ENCODE measurements at regions not wholly inside any gene's neighbourhood (a gene's known extent, or its start where the extent isn't known, plus 50 kb on each side); places are given as distances from the start of the nearest gene placed in this dataset.
A peak's percentile ranks its signal among the peaks of the same experiment; 100 is the strongest.

GRCh38 chr5:30846171-30846570 is 347.3 kb upstream of the CDH6 start:
- no peak for DNase-seq

- DNase-seq = no peak
Measured at GRCh38 chr5:30845194-30845593, 348.3 kb upstream of the CDH6 start.

GRCh38 chr5:30843541-30843940 is 349.9 kb upstream of the CDH6 start:
- DNase-seq = no peak

- no peak for DNase-seq
Measured at GRCh38 chr5:30839956-30840355, 353.5 kb upstream of the CDH6 start.

- DNase-seq = no peak
Measured at GRCh38 chr5:30838936-30839496, 354.5 kb upstream of the CDH6 start.

GRCh38 chr5:30832519-30832918 is 361.0 kb upstream of the CDH6 start:
- DNase-seq = no peak

GRCh38 chr5:30831605-30832004 is 361.9 kb upstream of the CDH6 start:
- no peak for DNase-seq

GRCh38 chr5:30831123-30831522 is 362.4 kb upstream of the CDH6 start:
- DNase-seq = no peak

- DNase-seq = no peak
Measured at GRCh38 chr5:30811298-30811697, 382.2 kb upstream of the CDH6 start.

GRCh38 chr5:30809933-30810332 is 383.6 kb upstream of the CDH6 start:
- DNase-seq = no peak

GRCh38 chr5:30808996-30809395 is 384.5 kb upstream of the CDH6 start:
- DNase-seq = peak; percentile 7

GRCh38 chr5:30804739-30805505 is 388.6 kb upstream of the CDH6 start:
- no peak for DNase-seq

GRCh38 chr5:30802961-30803705 is 390.4 kb upstream of the CDH6 start:
- no peak for DNase-seq

GRCh38 chr5:30781643-30782042 is 411.8 kb upstream of the CDH6 start:
- DNase-seq = peak; percentile 4

- no peak for DNase-seq
Measured at GRCh38 chr5:30768056-30768690, 425.3 kb upstream of the CDH6 start.

- DNase-seq = no peak
Measured at GRCh38 chr5:30765706-30766105, 427.8 kb upstream of the CDH6 start.

- no peak for DNase-seq
Measured at GRCh38 chr5:30765227-30765626, 428.3 kb upstream of the CDH6 start.

- no peak for DNase-seq
Measured at GRCh38 chr5:30764704-30765103, 428.8 kb upstream of the CDH6 start.

- DNase-seq = no peak
Measured at GRCh38 chr5:30759731-30760130, 433.8 kb upstream of the CDH6 start.

- DNase-seq = no peak
Measured at GRCh38 chr5:30752015-30752414, 441.5 kb upstream of the CDH6 start.

- DNase-seq = no peak
Measured at GRCh38 chr5:30749971-30750370, 443.5 kb upstream of the CDH6 start.

GRCh38 chr5:30747412-30747811 is 446.1 kb upstream of the CDH6 start:
- DNase-seq = no peak

GRCh38 chr5:30736669-30737068 is 456.8 kb upstream of the CDH6 start:
- DNase-seq = no peak
